ES-I3 (cell line): ENCODE measurements at regions not wholly inside any gene's neighbourhood (a gene's known extent, or its start where the extent isn't known, plus 50 kb on each side); places are given as distances from the start of the nearest gene placed in this dataset.

Experiments
- H3K36me3 ChIP-seq: 2 replicates; pipeline ENCODE4 v1.6.1; 2013; ENCODE audit warnings: mild to moderate bottlenecking, low read length, control low read depth, moderate library complexity; ENCODE audit not compliant: insufficient read depth
- H3K4me1 ChIP-seq: 2 replicates; pipeline ENCODE4 v1.6.1; 2013; ENCODE audit warnings: mild to moderate bottlenecking, control low read depth, low read length; ENCODE audit not compliant: insufficient read depth
- H3K9ac ChIP-seq: 2 replicates; pipeline ENCODE4 v1.6.1; 2013; ENCODE audit warnings: low read depth, mild to moderate bottlenecking, low read length, moderate library complexity
- H3K9me3 ChIP-seq: 2 replicates; pipeline ENCODE4 v1.6.1; 2013; ENCODE audit warnings: mild to moderate bottlenecking, low read length, moderate library complexity; ENCODE audit not compliant: control insufficient read depth, insufficient read depth

GRCh38 chr2:34337735-34338134 is 738.6 kb upstream of the FAM98A start:
- no peaks in the 10 kb centered on the region for H3K36me3 ChIP-seq
- H3K4me1 ChIP-seq, result no peaks in the 10 kb centered on the region
- H3K9ac ChIP-seq, result no peak overlapping the region
- no peaks in the 10 kb centered on the region; the same call in 1 of the 2 replicates for H3K9me3 ChIP-seq

GRCh38 chr2:34332813-34333212 is 733.7 kb upstream of the FAM98A start:
- Histone ChIP-seq H3K9ac (no peak overlapping the region), H3K36me3 (no peaks in the 10 kb centered on the region), H3K4me1 (no peaks in the 10 kb centered on the region), H3K9me3 (no peaks in the 10 kb centered on the region)

- Histone ChIP-seq H3K9me3 (no peaks in the 10 kb centered on the region), H3K4me1 (no peaks in the 10 kb centered on the region), H3K36me3 (no peaks in the 10 kb centered on the region), H3K9ac (no peak overlapping the region)
Measured at GRCh38 chr2:34320056-34320455, 721.0 kb upstream of the FAM98A start.

GRCh38 chr2:34317797-34318196 is 718.7 kb upstream of the FAM98A start:
- H3K9me3 ChIP-seq, result no peaks in the 10 kb centered on the region
- no peak overlapping the region for H3K9ac ChIP-seq
- no peaks in the 10 kb centered on the region for H3K36me3 ChIP-seq
- H3K4me1 ChIP-seq, result no peaks in the 10 kb centered on the region

- Histone ChIP-seq H3K9me3 (no peaks in the 10 kb centered on the region), H3K36me3 (no peaks in the 10 kb centered on the region), H3K9ac (no peak overlapping the region), H3K4me1 (no peaks in the 10 kb centered on the region)
Measured at GRCh38 chr2:34316788-34317187, 717.7 kb upstream of the FAM98A start.

- Histone ChIP-seq H3K9ac (no peak overlapping the region), H3K9me3 (no peaks in the 10 kb centered on the region), H3K4me1 (no peaks in the 10 kb centered on the region), H3K36me3 (no peaks in the 10 kb centered on the region)
Measured at GRCh38 chr2:34311816-34312215, 712.7 kb upstream of the FAM98A start.

GRCh38 chr2:34308140-34308539 is 709.0 kb upstream of the FAM98A start:
- no peaks in the 10 kb centered on the region for H3K9me3 ChIP-seq
- no peak overlapping the region for H3K9ac ChIP-seq
- H3K36me3 ChIP-seq, result no peaks in the 10 kb centered on the region
- H3K4me1 ChIP-seq, result no peaks in the 10 kb centered on the region

- no peaks in the 10 kb centered on the region for H3K4me1 ChIP-seq
- H3K9me3 ChIP-seq, result no peaks in the 10 kb centered on the region
- no peaks in the 10 kb centered on the region for H3K36me3 ChIP-seq
- H3K9ac ChIP-seq, result no peak overlapping the region
Measured at GRCh38 chr2:34307636-34308035, 708.5 kb upstream of the FAM98A start.

GRCh38 chr2:34306745-34307144 is 707.6 kb upstream of the FAM98A start:
- no peaks in the 10 kb centered on the region for H3K9me3 ChIP-seq
- no peak overlapping the region for H3K9ac ChIP-seq
- H3K4me1 ChIP-seq, result no peaks in the 10 kb centered on the region
- H3K36me3 ChIP-seq, result no peaks in the 10 kb centered on the region

GRCh38 chr2:34305587-34305986 is 706.5 kb upstream of the FAM98A start:
- H3K9me3 ChIP-seq, result no peaks in the 10 kb centered on the region
- no peaks in the 10 kb centered on the region for H3K36me3 ChIP-seq
- no peak overlapping the region for H3K9ac ChIP-seq

GRCh38 chr2:34294961-34295360 is 695.9 kb upstream of the FAM98A start:
- Histone ChIP-seq H3K9ac (no peak overlapping the region), H3K4me1 (no peaks in the 10 kb centered on the region), H3K36me3 (no peaks in the 10 kb centered on the region)

More at GRCh38 chr2:34305587-34305986, 706.5 kb upstream of the FAM98A start:
- H3K4me1 ChIP-seq, result no peaks in the 10 kb centered on the region

GRCh38 chr2:34291076-34291475 is 692.0 kb upstream of the FAM98A start:
- no peaks in the 10 kb centered on the region for H3K9me3 ChIP-seq
- H3K4me1 ChIP-seq, result no peaks in the 10 kb centered on the region
- H3K36me3 ChIP-seq, result no peaks in the 10 kb centered on the region
- H3K9ac ChIP-seq, result no peak overlapping the region

More at GRCh38 chr2:34294961-34295360, 695.9 kb upstream of the FAM98A start:
- H3K9me3 ChIP-seq, result no peaks in the 10 kb centered on the region

- Histone ChIP-seq H3K4me1 (no peaks in the 10 kb centered on the region), H3K9me3 (no peaks in the 10 kb centered on the region), H3K36me3 (no peaks in the 10 kb centered on the region), H3K9ac (no peak overlapping the region)
Measured at GRCh38 chr2:34288016-34288415, 688.9 kb upstream of the FAM98A start.

- no peaks in the 10 kb centered on the region for H3K4me1 ChIP-seq
- no peak overlapping the region for H3K9ac ChIP-seq
- H3K36me3 ChIP-seq, result no peaks in the 10 kb centered on the region
- peaks cover 3% of the 10 kb centered on the region for H3K9me3 ChIP-seq
Measured at GRCh38 chr2:34280606-34281005, 681.5 kb upstream of the FAM98A start.

- no peaks in the 10 kb centered on the region for H3K36me3 ChIP-seq
- no peak overlapping the region for H3K9ac ChIP-seq
- H3K9me3 ChIP-seq, result no peaks in the 10 kb centered on the region
- no peaks in the 10 kb centered on the region for H3K4me1 ChIP-seq
Measured at GRCh38 chr2:34266908-34267697, 668.0 kb upstream of the FAM98A start.
